ENCODE measurements at regions not wholly inside any gene's neighbourhood (a gene's known extent, or its start where the extent isn't known, plus 50 kb on each side); places are given as distances from the start of the nearest gene placed in this dataset.

DNA sequence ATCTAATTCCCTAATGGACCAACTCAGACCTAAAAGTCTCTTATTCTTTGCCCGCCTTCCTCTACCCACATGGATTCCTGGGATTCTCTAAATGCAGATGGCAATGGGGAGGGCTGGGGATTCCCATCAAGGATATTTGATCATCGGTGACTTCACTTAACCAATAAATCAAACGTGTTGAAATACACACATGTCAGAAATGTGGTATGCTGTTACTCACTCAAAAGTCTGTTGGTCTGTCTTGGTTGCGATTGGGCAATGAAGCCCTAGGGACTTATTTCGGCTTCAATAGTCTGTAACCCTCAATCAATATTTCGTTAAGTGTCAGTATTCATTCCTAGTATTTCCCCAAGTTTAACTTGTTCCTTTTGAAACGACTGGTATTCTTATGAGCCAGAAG, 117.2 kb upstream of the DIO3 start:
- intact Hi-C loops (cut with DNase I): no loop called here
- Histone ChIP-seq H3K9me3 (no peaks in the 10 kb centered on the region), H3K36me3 (no peaks in the 10 kb centered on the region), H3K4me3 (no peak overlapping the region), H3K27me3 (no peaks in the 10 kb centered on the region), H3K4me1 (peaks cover 4% of the 10 kb centered on the region), H3K27ac (no peak overlapping the region)
- TF ChIP-seq POLR2AphosphoS5 (IDR thresholded peaks at IDR 0.05; ENCODE audit: insufficient read depth in 1 of 2, low read depth in 1 of 2) (no peak), POLR2A (IDR thresholded peaks at IDR 0.05) (no peak)
- TF ChIP-seq, protein P1, sequence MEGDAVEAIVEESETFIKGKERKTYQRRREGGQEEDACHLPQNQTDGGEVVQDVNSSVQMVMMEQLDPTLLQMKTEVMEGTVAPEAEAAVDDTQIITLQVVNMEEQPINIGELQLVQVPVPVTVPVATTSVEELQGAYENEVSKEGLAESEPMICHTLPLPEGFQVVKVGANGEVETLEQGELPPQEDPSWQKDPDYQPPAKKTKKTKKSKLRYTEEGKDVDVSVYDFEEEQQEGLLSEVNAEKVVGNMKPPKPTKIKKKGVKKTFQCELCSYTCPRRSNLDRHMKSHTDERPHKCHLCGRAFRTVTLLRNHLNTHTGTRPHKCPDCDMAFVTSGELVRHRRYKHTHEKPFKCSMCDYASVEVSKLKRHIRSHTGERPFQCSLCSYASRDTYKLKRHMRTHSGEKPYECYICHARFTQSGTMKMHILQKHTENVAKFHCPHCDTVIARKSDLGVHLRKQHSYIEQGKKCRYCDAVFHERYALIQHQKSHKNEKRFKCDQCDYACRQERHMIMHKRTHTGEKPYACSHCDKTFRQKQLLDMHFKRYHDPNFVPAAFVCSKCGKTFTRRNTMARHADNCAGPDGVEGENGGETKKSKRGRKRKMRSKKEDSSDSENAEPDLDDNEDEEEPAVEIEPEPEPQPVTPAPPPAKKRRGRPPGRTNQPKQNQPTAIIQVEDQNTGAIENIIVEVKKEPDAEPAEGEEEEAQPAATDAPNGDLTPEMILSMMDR (IDR thresholded peaks at IDR 0.05): no peak
- DNase-seq (ENCODE audit: extremely low spot score in 2 of 2): no peak

DNA sequence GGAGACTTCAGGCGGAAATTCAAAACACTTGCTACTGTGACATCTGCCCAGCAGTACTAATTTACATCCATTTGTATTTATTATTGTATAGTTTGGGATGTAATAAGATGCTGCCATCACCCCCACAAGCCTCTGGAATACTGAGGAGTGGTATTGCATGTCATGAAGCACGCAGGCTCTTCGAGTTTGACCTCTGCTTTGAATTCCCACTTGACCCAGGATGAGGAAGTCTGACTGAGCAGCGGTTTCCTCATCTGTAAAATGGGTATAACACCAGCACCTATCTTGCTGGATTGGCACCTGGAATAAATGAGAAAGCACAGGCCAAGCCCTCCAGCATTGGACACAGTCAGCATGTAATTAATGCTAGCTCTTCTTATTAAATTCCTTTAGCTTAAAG, 116.0 kb upstream of the DIO3 start:
- Histone ChIP-seq H3K27ac (no peak overlapping the region), H3K27me3 (no peaks in the 10 kb centered on the region), H3K4me1 (peaks cover 4% of the 10 kb centered on the region), H3K36me3 (no peaks in the 10 kb centered on the region), H3K4me3 (no peak overlapping the region), H3K9me3 (no peaks in the 10 kb centered on the region)
- TF ChIP-seq POLR2A (IDR thresholded peaks at IDR 0.05) (no peak), POLR2AphosphoS5 (IDR thresholded peaks at IDR 0.05; ENCODE audit: insufficient read depth in 1 of 2, low read depth in 1 of 2) (no peak)
- TF ChIP-seq, protein P1 (IDR thresholded peaks at IDR 0.05): no peak
- intact Hi-C loops (cut with DNase I): no loop called here
- DNase-seq (ENCODE audit: extremely low spot score in 2 of 2): no peak

DNA sequence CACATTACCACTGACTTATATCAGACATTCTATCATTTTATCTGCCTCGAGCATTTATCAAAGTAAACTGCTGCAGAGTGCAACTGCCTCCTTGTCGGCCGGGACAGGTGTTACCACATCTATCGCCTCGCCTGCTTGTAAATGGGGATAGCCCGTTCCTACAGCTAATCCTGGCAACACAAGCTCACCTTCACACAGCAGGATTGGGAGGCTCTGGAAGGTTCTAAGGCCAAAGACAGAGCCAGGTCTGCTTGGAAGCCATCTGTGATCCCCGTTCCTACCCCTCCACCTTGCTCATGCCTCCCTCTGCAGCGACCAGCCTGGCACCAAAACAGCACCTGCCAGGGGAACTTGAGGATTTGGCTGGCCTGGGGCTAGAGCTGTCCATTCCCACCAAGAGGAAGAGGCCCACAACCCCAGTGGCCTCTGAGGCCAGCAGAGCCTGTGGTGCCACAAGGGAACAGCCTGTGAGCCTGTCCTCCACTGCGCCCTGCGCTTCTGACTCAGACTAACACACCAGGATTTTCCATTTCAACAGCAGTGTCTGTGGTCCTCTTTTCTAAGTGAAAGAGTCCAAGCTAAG, 114.8 kb upstream of the DIO3 start:
- intact Hi-C loops (cut with DNase I): no loop called here
- no peak for TF ChIP-seq POLR2AphosphoS5 (IDR thresholded peaks at IDR 0.05; ENCODE audit: insufficient read depth in 1 of 2, low read depth in 1 of 2)
- TF ChIP-seq, protein P1 (IDR thresholded peaks at IDR 0.05): no peak
- no peak for TF ChIP-seq POLR2A (IDR thresholded peaks at IDR 0.05)
- Histone ChIP-seq H3K4me3 (no peak overlapping the region), H3K27ac (no peak overlapping the region), H3K9me3 (no peaks in the 10 kb centered on the region), H3K36me3 (no peaks in the 10 kb centered on the region), H3K27me3 (no peaks in the 10 kb centered on the region), H3K4me1 (peaks cover 4% of the 10 kb centered on the region)
- DNase-seq (ENCODE audit: extremely low spot score in 2 of 2): peak; percentile 74 to 79

DNA sequence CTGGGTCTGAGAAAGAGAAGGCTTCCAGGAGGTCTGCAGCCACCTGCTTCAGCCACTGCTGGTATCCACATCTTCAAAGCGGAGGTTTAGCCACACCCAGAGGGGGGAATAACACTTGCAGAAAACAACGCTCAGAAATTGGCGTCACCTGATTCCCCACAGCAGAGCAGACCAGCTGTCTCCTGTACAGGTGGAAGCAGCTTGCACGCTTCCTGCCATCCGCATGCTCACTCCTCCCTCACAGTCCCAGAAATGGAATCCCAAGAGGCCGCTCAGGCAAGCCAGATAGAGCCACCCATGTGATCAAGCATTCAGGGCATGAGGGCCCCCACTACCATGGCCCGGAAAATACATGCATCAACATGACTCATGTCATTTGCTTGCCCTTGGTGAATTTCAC, 112.2 kb upstream of the DIO3 start:
- H3K27ac ChIP-seq: no peak overlapping the region

DNA sequence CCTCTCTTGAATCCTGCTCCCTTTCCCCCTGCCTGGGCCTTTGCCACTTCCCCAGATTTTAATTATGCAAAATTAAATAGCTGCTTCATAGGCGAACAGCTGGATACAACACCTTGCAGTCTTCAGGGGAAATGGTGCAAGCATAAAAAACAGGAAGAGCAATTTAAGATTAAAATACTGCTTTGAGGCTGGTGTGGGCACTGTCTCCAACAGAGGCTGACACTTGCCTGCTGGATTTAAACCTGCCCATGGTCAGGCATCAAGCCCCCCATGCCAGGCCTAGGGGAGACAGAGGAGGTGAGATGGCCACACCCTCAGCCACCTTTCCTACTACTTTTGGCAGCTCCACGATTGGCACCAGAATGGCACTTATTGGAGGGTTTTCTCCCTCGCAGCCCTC, 110.1 kb upstream of the DIO3 start:
- peak in 1 of 2 donors; percentile 81 for DNase-seq (ENCODE audit: extremely low spot score in 2 of 2)
- Histone ChIP-seq H3K4me1 (no peaks in the 10 kb centered on the region), H3K4me3 (no peak overlapping the region), H3K9me3 (no peaks in the 10 kb centered on the region), H3K27me3 (no peaks in the 10 kb centered on the region), H3K36me3 (no peaks in the 10 kb centered on the region), H3K27ac (no peak overlapping the region)
- intact Hi-C loops (cut with DNase I): no loop called here
- TF ChIP-seq, protein P1 (IDR thresholded peaks at IDR 0.05): no peak
- TF ChIP-seq POLR2A (IDR thresholded peaks at IDR 0.05): no peak
- TF ChIP-seq POLR2AphosphoS5 (IDR thresholded peaks at IDR 0.05; ENCODE audit: insufficient read depth in 1 of 2, low read depth in 1 of 2): no peak

More for the DNA sequence above, 112.2 kb upstream of the DIO3 start:
- H3K9me3 ChIP-seq: no peaks in the 10 kb centered on the region
- no peaks in the 10 kb centered on the region for H3K4me1 ChIP-seq
- no peak for TF ChIP-seq POLR2AphosphoS5 (IDR thresholded peaks at IDR 0.05; ENCODE audit: insufficient read depth in 1 of 2, low read depth in 1 of 2)
- TF ChIP-seq POLR2A (IDR thresholded peaks at IDR 0.05): no peak
- TF ChIP-seq, protein P1 (IDR thresholded peaks at IDR 0.05): no peak
- peak in 1 of 2 donors; percentile 82 for DNase-seq (ENCODE audit: extremely low spot score in 2 of 2)
- no peak overlapping the region for H3K4me3 ChIP-seq
- no peaks in the 10 kb centered on the region for H3K27me3 ChIP-seq
- H3K36me3 ChIP-seq: no peaks in the 10 kb centered on the region
- intact Hi-C loops (cut with DNase I): no loop called here

Measured in vagina (tissue), 2 donors.